Esophagus muscularis mucosa (tissue), 4 donors: ENCODE measurements at regions not wholly inside any gene's neighbourhood (a gene's known extent, or its start where the extent isn't known, plus 50 kb on each side); places are given as distances from the start of the nearest gene placed in this dataset.

ENCODE experiments used
- DNase-seq: peaks from one replicate; pipeline ENCODE4 v3.0.0-alpha.2; 2017; ENCODE audit errors: extremely low spot score
- H3K27ac ChIP-seq, 4 donors: fragments of 200-600 bp; sonication (generic); replicated peaks in 1 of 4; 1 replicate in 3 of 4; 2 replicates in 1 of 4; pipeline ENCODE4 v1.5.1; 2016 to 2019; ENCODE audit warnings: mild to moderate bottlenecking in 1 of 4
- H3K27me3 ChIP-seq, 4 donors: fragments of 200-600 bp; sonication (generic); one replicate each; pipeline versions ENCODE4 v1.5.1 to v1.6.0; 2016 to 2019
- H3K36me3 ChIP-seq, 4 donors: fragments of 200-600 bp; sonication (generic); one replicate each; pipeline ENCODE4 v1.5.1; 2016 to 2019
- H3K4me1 ChIP-seq, 4 donors: fragments of 200-600 bp; sonication (generic); one replicate each; pipeline ENCODE4 v1.5.1; 2016 to 2019
- H3K4me3 ChIP-seq, 4 donors: fragments of 200-600 bp; sonication (generic); 1 replicate in 2 of 4; 2 replicates in 2 of 4; pipeline ENCODE4 v1.5.1; 2016 to 2019; ENCODE audit warnings: mild to moderate bottlenecking in 4 of 4, moderate library complexity in 1 of 4
- H3K9me3 ChIP-seq, 4 donors: fragments of 200-600 bp; sonication (generic); 1 replicate in 3 of 4; 2 replicates in 1 of 4; pipeline ENCODE4 v1.5.1; 2016 to 2019
- EP300 ChIP-seq: sonication (generic); formaldehyde crosslinking; IDR thresholded peaks from one replicate; pipeline ENCODE4 v1.6.1; 2017; ENCODE audit warnings: antibody characterized with exemption
- POLR2A ChIP-seq: fragments of 450-650 bp; IDR thresholded peaks from one replicate; pipeline ENCODE4 v1.6.1; 2017; ENCODE audit warnings: antibody characterized with exemption, moderate library complexity, mild to moderate bottlenecking, low read depth
- POLR2AphosphoS5 ChIP-seq, 2 donors: sonication (generic); formaldehyde crosslinking; IDR thresholded peaks; one replicate each; pipeline ENCODE4 v1.6.1; 2017; ENCODE audit warnings: antibody characterized with exemption in 2 of 2
- WGBS: methylation state at CpG from one replicate; pipeline ENCODE4 v1.1.5; 2018; 5-methylcytosine and 5-hydroxymethylcytosine counted together
- intact Hi-C: fragments of 100-400 bp; cut with DNase I; formaldehyde crosslinking; loops from one replicate; pipeline ENCODE4 v1.15.1; 2023
- TF ChIP-seq, protein P1 (sequence below), 3 experiments: fragments of 200-600 bp in 2 of 3; fragments of 450-650 bp in 1 of 3; sonication (generic) in 2 of 3; IDR thresholded peaks; one replicate each; pipeline ENCODE4 v1.5.1; 2017 to 2019; ENCODE audit warnings: antibody characterized with exemption in 3 of 3, mild to moderate bottlenecking in 2 of 3, moderate library complexity in 1 of 3

DNA sequence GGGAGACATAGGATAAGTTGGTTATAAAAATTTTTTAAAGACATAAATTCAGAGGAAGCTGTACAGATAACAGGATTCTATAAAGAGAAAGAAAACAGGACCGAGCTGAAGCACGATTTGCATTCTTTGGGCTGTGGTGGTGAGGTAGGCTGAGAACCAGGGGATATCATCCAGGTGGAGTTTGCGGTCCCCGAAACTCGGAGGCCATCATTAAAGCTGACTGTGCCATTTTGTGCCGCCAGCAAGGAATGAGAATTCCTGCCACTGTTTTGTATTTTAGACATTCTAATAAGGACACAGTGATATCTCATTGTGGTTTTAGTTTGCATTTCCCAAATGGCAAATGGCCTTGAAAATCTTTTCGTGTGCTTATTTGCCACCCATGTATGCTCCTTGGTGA, 197.9 kb downstream of the IRF8 start:
- Histone ChIP-seq H3K27me3 (peaks cover 0 to 6% (median 0%) of the 10 kb centered on the region in 4 donors), H3K4me1 (peaks cover 0 to 22% (median 11%) of the 10 kb centered on the region in 4 donors), H3K9me3 (no peaks in the 10 kb centered on the region), H3K4me3 (no peak overlapping the region), H3K27ac (no peak overlapping the region), H3K36me3 (no peaks in the 10 kb centered on the region)
- intact Hi-C loops = no loop called here
- 72% methylated on average over 7 of the region's 7 CpGs for WGBS
- DNase-seq = no peak
- TF ChIP-seq, protein P1, sequence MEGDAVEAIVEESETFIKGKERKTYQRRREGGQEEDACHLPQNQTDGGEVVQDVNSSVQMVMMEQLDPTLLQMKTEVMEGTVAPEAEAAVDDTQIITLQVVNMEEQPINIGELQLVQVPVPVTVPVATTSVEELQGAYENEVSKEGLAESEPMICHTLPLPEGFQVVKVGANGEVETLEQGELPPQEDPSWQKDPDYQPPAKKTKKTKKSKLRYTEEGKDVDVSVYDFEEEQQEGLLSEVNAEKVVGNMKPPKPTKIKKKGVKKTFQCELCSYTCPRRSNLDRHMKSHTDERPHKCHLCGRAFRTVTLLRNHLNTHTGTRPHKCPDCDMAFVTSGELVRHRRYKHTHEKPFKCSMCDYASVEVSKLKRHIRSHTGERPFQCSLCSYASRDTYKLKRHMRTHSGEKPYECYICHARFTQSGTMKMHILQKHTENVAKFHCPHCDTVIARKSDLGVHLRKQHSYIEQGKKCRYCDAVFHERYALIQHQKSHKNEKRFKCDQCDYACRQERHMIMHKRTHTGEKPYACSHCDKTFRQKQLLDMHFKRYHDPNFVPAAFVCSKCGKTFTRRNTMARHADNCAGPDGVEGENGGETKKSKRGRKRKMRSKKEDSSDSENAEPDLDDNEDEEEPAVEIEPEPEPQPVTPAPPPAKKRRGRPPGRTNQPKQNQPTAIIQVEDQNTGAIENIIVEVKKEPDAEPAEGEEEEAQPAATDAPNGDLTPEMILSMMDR (IDR thresholded peaks at IDR 0.05) = no peak
- TF ChIP-seq EP300 (no peak), POLR2A (no peak), POLR2AphosphoS5 (IDR thresholded peaks at IDR 0.05) (no peak)

DNA sequence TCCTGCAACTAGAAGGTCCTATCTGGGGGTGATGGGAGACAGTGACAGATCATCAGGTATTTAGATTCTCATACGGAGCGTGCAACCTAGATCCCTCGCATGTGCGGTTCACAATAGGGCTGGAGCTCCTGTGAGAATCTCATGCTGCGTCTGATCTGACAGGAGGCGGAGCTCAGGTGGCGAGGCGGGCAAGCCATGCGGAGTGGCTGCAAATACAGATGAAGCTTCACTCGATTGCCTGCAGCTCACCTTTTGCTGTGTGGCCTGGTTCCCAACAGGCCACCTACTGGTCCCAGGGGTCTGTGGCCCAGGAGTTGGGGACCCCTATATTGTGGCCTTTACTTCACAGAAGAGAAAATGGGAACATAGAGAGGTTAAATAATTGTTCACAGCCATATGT, 200.4 kb downstream of the IRF8 start:
- Histone ChIP-seq H3K36me3 (no peaks in the 10 kb centered on the region), H3K9me3 (no peaks in the 10 kb centered on the region), H3K4me1 (peaks cover 0 to 16% (median 8%) of the 10 kb centered on the region in 4 donors), H3K27ac (no peak overlapping the region), H3K4me3 (no peak overlapping the region), H3K27me3 (peaks cover 0 to 6% (median 0%) of the 10 kb centered on the region in 4 donors)
- no peak for DNase-seq
- WGBS = 75% methylated on average over 7 of the region's 10 CpGs
- TF ChIP-seq, protein P1 (IDR thresholded peaks at IDR 0.05) = no peak
- TF ChIP-seq POLR2AphosphoS5 (IDR thresholded peaks at IDR 0.05) (no peak), EP300 (no peak), POLR2A (no peak)
- intact Hi-C loops = no loop called here

DNA sequence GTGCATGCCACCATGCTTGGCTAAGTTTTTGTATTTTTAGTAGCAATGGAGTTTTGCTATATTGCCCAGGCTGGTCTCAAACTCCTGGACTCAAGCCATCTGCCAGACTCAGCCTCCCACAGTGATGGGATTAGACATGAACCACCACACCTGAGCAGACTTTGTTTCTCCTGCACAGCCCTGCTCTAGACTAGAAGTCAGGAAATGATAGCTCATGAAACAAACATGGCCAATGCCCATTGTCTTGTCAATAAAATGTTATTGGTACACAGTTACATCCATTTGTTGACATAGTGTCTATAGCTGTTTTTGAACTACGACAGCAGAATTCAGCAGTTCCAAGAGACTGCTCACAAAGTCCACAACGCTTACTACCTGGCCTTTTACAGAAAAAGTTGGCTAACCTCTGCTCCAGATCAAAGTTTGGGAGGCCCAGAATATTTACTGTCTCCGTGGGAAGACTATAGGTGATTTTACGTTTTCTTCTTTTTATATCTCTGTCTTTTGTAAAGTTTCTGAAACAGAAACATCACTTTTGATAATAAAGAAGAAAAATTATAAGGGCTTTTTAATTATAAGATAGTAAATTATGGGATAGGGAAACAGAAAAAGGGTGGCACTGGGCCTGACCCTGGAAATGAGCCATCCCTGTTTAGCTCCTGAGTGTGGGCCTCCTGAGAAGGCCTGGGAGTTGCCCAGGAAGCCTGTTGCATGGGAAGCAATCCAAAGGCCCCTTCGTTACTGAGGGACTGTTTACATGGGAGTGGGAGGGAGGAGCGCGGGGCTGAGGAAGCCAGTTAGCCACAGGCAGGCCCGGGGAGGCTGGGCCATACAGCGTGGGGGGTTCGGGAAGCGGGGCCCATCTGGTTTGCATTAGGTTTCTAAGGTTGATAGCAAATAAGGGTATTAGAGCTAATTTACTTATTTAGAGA, 201.5 kb downstream of the IRF8 start:
- H3K4me1 ChIP-seq = peaks cover 0 to 11% (median 5%) of the 10 kb centered on the region in 4 donors
- TF ChIP-seq POLR2A (no peak), POLR2AphosphoS5 (IDR thresholded peaks at IDR 0.05) (no peak), EP300 (no peak)
- TF ChIP-seq, protein P1 (IDR thresholded peaks at IDR 0.05) = no peak
- DNase-seq = no peak
- no peaks in the 10 kb centered on the region for H3K36me3 ChIP-seq
- intact Hi-C loops = no loop called here
- no peak overlapping the region for H3K4me3 ChIP-seq
- WGBS = 64% methylated on average over 11 of the region's 11 CpGs
- H3K9me3 ChIP-seq = no peaks in the 10 kb centered on the region
- H3K27me3 ChIP-seq = peaks cover 0 to 6% (median 0%) of the 10 kb centered on the region in 4 donors
- no peak overlapping the region for H3K27ac ChIP-seq

DNA sequence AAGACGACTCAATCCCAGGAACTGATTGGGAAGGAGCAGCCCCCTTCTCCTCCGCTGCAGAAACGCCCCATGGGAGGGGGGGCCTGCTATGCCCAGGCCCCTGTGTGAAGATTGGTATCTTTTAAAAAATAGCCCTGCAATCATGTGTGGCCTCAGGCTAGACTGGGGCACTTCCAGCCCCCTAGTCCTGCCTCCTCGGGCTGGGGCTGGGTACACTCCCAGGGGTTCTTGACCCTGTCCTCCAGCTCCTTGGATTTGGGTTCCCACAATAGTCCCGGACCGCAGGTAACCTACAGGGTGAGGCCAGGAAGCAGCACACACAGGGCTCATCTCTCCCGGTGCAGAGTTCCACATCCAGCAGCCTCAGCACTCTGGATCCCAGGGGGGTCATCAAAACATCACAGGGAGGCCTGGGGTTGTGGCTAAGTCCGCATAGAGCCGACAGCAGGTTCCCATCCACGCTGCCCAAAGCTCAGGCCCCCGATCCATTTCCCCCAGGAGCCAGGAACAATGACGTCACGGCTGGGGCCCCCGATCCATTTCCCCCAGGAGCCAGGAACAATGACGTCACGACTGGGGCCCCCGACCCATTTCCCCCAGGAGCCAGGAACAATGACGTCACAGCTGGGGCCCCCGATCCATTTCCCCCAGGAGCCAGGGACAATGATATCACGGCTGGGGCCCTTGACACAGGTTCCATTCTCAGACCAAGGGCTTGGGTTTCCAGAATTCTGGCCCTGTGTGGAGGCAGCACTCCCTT, 202.4 kb downstream of the IRF8 start:
- no peaks in the 10 kb centered on the region for H3K36me3 ChIP-seq
- no peak for DNase-seq
- H3K4me1 ChIP-seq = peaks cover 0 to 11% (median 5%) of the 10 kb centered on the region in 4 donors
- TF ChIP-seq, protein P1 (IDR thresholded peaks at IDR 0.05) = no peak
- no peak for TF ChIP-seq POLR2AphosphoS5 (IDR thresholded peaks at IDR 0.05)
- TF ChIP-seq POLR2A = no peak
- TF ChIP-seq EP300 = no peak
- peaks cover 0 to 6% (median 0%) of the 10 kb centered on the region in 4 donors for H3K27me3 ChIP-seq
- no peak overlapping the region for H3K4me3 ChIP-seq
- H3K27ac ChIP-seq = no peak overlapping the region
- intact Hi-C loops = no loop called here
- 68% methylated on average over 20 of the region's 20 CpGs for WGBS
- no peaks in the 10 kb centered on the region for H3K9me3 ChIP-seq
